HepG2 (cell line): ENCODE measurements at regions not wholly inside any gene's neighbourhood (a gene's known extent, or its start where the extent isn't known, plus 50 kb on each side); places are given as distances from the start of the nearest gene placed in this dataset.
"Not testable (repeated sequence)": the region's sequence is repeated elsewhere in the genome, so short reads cannot be mapped to it uniquely, and the experiment has no call there.

Source experiments
- ATAC-seq: fragments of 200-7000 bp; cut with Tn5 transposase; 3 replicates; pipeline ENCODE4 v1.9.1; 2020; ENCODE audit warnings: mild to moderate bottlenecking, moderate library complexity
- BruUV-seq: library from RNA; stranded (reverse); fragments of 400-500 nt; replicated peaks from 2 replicates; lab custom pipeline; 2021; lab: Mats Ljungman, UMichigan
- CTCF ChIA-PET: fragments of 300-600 bp; formaldehyde crosslinking; extraction: SDS; loops from one replicate; lab custom pipeline; 2021; ENCODE audit warnings: low total read pairs, inconsistent platforms, low intra/inter-chr PET ratio; lab: Yijun Ruan, JAX
- POLR2A ChIA-PET: fragments of 350-600 bp; sonication (Branson Sonifier 250); formaldehyde crosslinking; loops from one replicate; lab custom pipeline; 2020; ENCODE audit warnings: antibody characterized with exemption, inconsistent platforms; lab: Yijun Ruan, JAX
- DNase-seq: peaks from one replicate; pipeline ENCODE4 v3.0.0-alpha.2; 2015; ENCODE audit warnings: low spot score
- FAIRE-seq: peaks from 3 replicates; lab custom pipeline; 2011; peaks lifted over from hg19 to GRCh38; lab: Jason Lieb, UNC
- H2AFZ ChIP-seq: one replicate; pipeline ENCODE4 v1.6.1; 2011; ENCODE audit warnings: low read length, inconsistent platforms
- H3K27ac ChIP-seq: fragments of 300-600 bp; 3 replicates; pipeline ENCODE4 v1.8.0; 2011; ENCODE audit warnings: mixed run types, mild to moderate bottlenecking, mixed read lengths, low read length, inconsistent platforms; ENCODE audit not compliant: insufficient read depth; ENCODE audit errors: extremely low read length
- H3K27me3 ChIP-seq, 2 experiments: fragments of 200-600 bp in 1 of 2; 2 replicates in 1 of 2; 3 replicates in 1 of 2; pipeline versions ENCODE4 v1.6.0 to v1.8.0; 2011; ENCODE audit warnings: low read length in 2 of 2, mild to moderate bottlenecking in 2 of 2, moderate library complexity in 2 of 2, inconsistent platforms in 1 of 2; ENCODE audit not compliant: insufficient read depth in 2 of 2, control insufficient read depth in 1 of 2
- H3K36me3 ChIP-seq, 2 experiments: fragments of 200-600 bp in 1 of 2; replicated peaks in 1 of 2; 2 replicates in 1 of 2; 3 replicates in 1 of 2; pipeline versions ENCODE4 v1.5.1 to v1.8.0; 2011; ENCODE audit warnings: low read length in 2 of 2, inconsistent platforms in 1 of 2; ENCODE audit not compliant: insufficient read depth in 2 of 2, control insufficient read depth in 1 of 2
- H3K4me1 ChIP-seq: 2 replicates; pipeline ENCODE4 v1.5.1; 2012; ENCODE audit warnings: low read length, inconsistent platforms; ENCODE audit not compliant: insufficient read depth
- H3K4me2 ChIP-seq: 2 replicates; pipeline ENCODE4 v1.6.0; 2011; ENCODE audit warnings: low read depth, low read length, inconsistent platforms
- H3K4me3 ChIP-seq, 3 experiments: fragments of 200-600 bp in 1 of 3; sonication (generic), shearing (Covaris generic) in 1 of 3; replicated peaks in 1 of 3; 2 replicates each; pipeline ENCODE4 v1.5.1; 2011 to 2016; ENCODE audit warnings: low read length in 3 of 3, inconsistent platforms in 2 of 3, low read depth in 2 of 3, mild to moderate bottlenecking in 2 of 3, control low read depth in 1 of 3, mixed read lengths in 1 of 3; ENCODE audit not compliant: insufficient read depth in 1 of 3
- H3K79me2 ChIP-seq: one replicate; pipeline ENCODE4 v1.6.1; 2011; ENCODE audit warnings: low read length, inconsistent platforms; ENCODE audit not compliant: insufficient read depth
- H3K9ac ChIP-seq: 2 replicates; pipeline ENCODE4 v1.6.0; 2011; ENCODE audit warnings: mild to moderate bottlenecking, low read depth, low read length, inconsistent platforms; ENCODE audit not compliant: insufficient read depth
- H3K9me3 ChIP-seq: 2 replicates; pipeline ENCODE4 v1.5.1; 2012; ENCODE audit warnings: mild to moderate bottlenecking, low read length
- H4K20me1 ChIP-seq: 2 replicates; pipeline ENCODE4 v1.6.0; 2011; ENCODE audit warnings: inconsistent platforms, mild to moderate bottlenecking, low read length, moderate library complexity; ENCODE audit not compliant: insufficient read depth
- ZNF354B ChIP-seq: sonication (generic); formaldehyde crosslinking; IDR thresholded peaks from 2 replicates; pipeline ENCODE4 v1.8.0; 2022; ENCODE audit warnings: mild to moderate bottlenecking, missing genetic modification reagents
- WGBS: methylation state at CpG from one replicate; pipeline ENCODE4 v1.1.6; 2017; ENCODE audit warnings: low lambda C conversion rate; 5-methylcytosine and 5-hydroxymethylcytosine counted together
- in situ Hi-C: cut with HindIII; loops from 2 replicates; pipeline ENCODE4 v1.10.0; 2017; ENCODE audit warnings: low pct_unique_long_range_greater_than_20kb; ENCODE audit not compliant: extremely low pct_ligation_motif_present
- intact Hi-C: fragments of 100-400 bp; cut with micrococcal nuclease; formaldehyde crosslinking; loops from one replicate; pipeline ENCODE4 v1.10.0; 2022; ENCODE audit not compliant: unreplicated experiment
- TF ChIP-seq, protein P1 (sequence below): IDR thresholded peaks from 2 replicates; pipeline ENCODE4 v1.6.1; 2016; ENCODE audit warnings: missing biosample characterization, missing genetic modification reagents, low read depth

DNA sequence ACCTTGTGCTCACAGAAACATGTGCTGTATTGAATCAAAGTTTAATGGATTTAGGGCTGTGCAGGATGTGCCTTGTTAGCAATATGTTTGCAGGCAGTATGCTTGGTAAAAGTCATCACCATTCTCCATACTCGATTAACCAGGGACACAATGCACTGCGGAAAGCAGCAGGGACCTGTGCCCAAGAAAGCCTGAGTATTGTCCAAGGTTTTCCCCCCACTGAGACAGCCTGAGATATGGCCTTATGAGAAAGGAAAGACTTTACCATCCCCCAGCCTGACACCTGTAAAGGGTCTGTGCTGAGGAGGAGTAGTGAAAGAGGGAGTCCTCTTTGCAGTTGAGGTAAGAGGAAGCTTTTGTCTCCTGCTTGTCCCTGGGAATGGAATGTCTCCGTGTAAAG lies 476.2 kb downstream of the DIRAS2 start:
- H3K4me2 ChIP-seq, H3K4me3 ChIP-seq, H2AFZ ChIP-seq, CTCF ChIA-PET, H3K9ac ChIP-seq, POLR2A ChIA-PET, ATAC-seq, H3K27ac ChIP-seq, FAIRE-seq, H3K9me3 ChIP-seq, H3K79me2 ChIP-seq, H3K36me3 ChIP-seq, DNase-seq, H3K27me3 ChIP-seq, in situ Hi-C loops, BruUV-seq, intact Hi-C loops, H4K20me1 ChIP-seq: not testable (repeated sequence)
- H3K4me1 ChIP-seq: peaks cover 23% of the 10 kb centered on the region
- WGBS: 46% methylated on average over 3 of the region's 3 CpGs

DNA sequence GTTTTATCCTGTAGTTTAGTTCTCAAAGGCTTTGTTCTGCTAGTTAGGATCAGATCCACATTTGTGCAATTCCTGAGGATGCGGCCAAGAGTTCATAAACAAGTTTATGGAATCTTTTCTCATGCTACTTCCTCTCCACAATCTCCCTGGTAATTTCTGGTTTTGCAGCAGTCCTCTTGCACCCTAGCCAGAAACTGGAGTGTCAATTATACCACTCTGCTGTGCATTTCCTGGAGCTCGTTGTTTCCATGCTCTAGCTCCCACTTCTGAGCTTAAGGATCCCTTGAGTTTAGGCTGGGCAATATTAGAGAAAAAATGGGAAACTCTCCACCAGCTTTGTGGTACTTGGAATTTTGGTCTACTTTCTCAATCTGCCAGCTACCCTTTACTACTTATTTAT lies 474.7 kb downstream of the DIRAS2 start:
- Histone ChIP-seq H3K79me2 (no peaks in the 10 kb centered on the region), H3K9me3 (peaks cover 10% of the 10 kb centered on the region), H4K20me1 (no peaks in the 10 kb centered on the region), H3K27me3 (no peaks in the 10 kb centered on the region)
- in situ Hi-C loops: no loop called here
- TF ChIP-seq ZNF354B (CRISPR knock-in tag): no peak
- TF ChIP-seq, protein P1, sequence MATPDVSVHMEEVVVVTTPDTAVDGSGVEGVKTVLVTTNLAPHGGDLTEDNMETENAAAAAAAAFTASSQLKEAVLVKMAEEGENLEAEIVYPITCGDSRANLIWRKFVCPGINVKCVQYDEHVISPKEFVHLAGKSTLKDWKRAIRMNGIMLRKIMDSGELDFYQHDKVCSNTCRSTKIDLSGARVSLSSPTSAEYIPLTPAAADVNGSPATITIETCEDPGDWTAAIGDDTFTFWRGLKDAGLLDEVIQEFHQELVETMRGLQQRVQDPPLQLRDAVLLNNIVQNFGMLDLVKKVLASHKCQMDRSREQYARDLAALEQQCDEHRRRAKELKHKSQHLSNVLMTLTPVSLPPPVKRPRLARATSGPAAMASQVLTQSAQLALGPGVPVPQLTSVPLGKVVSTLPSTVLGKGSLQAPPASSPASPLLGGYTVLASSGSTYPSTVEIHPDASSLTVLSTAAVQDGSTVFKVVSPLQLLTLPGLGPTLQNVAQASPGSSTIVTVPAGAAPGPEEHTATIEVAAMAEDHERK (CRISPR knock-in tag): no peak
- TF ChIP-seq, all 625 proteins: peak for 0
- no peak overlapping the region for H3K4me2 ChIP-seq
- POLR2A ChIA-PET: no interaction called here
- DNase-seq (no peak), FAIRE-seq (no peak), ATAC-seq (no peak)
- WGBS: 35% methylated on average over 2 of the region's 2 CpGs
- BruUV-seq: no TSS peak
- CTCF ChIA-PET: no interaction called here
- H3K36me3 ChIP-seq: no peaks in the 10 kb centered on the region
- intact Hi-C loops: no loop called here
- no peak overlapping the region for H2AFZ ChIP-seq
- no peak overlapping the region for H3K9ac ChIP-seq
- peaks cover 23% of the 10 kb centered on the region for H3K4me1 ChIP-seq
- no peak overlapping the region for H3K4me3 ChIP-seq
- H3K27ac ChIP-seq: no peak overlapping the region
